Type B pancreatic cell (in vitro differentiated cells): ENCODE measurements at regions not wholly inside any gene's neighbourhood (a gene's known extent, or its start where the extent isn't known, plus 50 kb on each side); places are given as distances from the start of the nearest gene placed in this dataset.

Source experiments
- DNase-seq: peaks from one replicate; pipeline ENCODE4 v3.0.0; 2021; ENCODE audit warnings: mixed read lengths; ENCODE audit not compliant: unreplicated experiment; ENCODE audit errors: extremely low spot score
- H3K27ac Mint-ChIP-seq: 2 replicates; pipeline ENCODE4 v1.8.0; 2021; ENCODE audit warnings: mild to moderate bottlenecking, mixed read lengths
- H3K27me3 Mint-ChIP-seq: 2 replicates; pipeline ENCODE4 v1.8.0; 2021; ENCODE audit warnings: mixed read lengths
- H3K36me3 Mint-ChIP-seq: 2 replicates; pipeline ENCODE4 v1.8.0; 2021; ENCODE audit warnings: mixed read lengths
- H3K4me1 Mint-ChIP-seq: one replicate; pipeline ENCODE4 v1.8.0; 2021; ENCODE audit warnings: mixed read lengths; ENCODE audit not compliant: unreplicated experiment
- H3K4me3 Mint-ChIP-seq: 2 replicates; pipeline ENCODE4 v1.8.0; 2021; ENCODE audit warnings: mild to moderate bottlenecking, mixed read lengths
- H3K9me3 Mint-ChIP-seq: 2 replicates; pipeline ENCODE4 v1.8.0; 2021; ENCODE audit warnings: mixed read lengths
- CTCF ChIP-seq: fragments of 200-600 bp; sonication (generic); conservative IDR thresholded peaks from 2 replicates; pipeline ENCODE4 v1.5.0; 2021; ENCODE audit warnings: antibody characterized with exemption, mild to moderate bottlenecking

- Mint-ChIP-seq H3K36me3 (no peaks in the 10 kb centered on the region), H3K27me3 (peaks cover 6% of the 10 kb centered on the region), H3K4me1 (no peaks in the 10 kb centered on the region), H3K9me3 (no peaks in the 10 kb centered on the region), H3K27ac (no peak overlapping the region), H3K4me3 (no peak overlapping the region)
- no peak for TF ChIP-seq CTCF
- no peak for DNase-seq
These were observed 195.2 kb upstream of the CNR1 start for GRCh38 chr6:88361298-88361697.

GRCh38 chr6:88360203-88360797 lies 194.2 kb upstream of the CNR1 start:
- DNase-seq: no peak
- Mint-ChIP-seq H3K4me1 (no peaks in the 10 kb centered on the region), H3K27me3 (peaks cover 6% of the 10 kb centered on the region), H3K4me3 (no peak overlapping the region), H3K27ac (no peak overlapping the region), H3K36me3 (no peaks in the 10 kb centered on the region), H3K9me3 (no peaks in the 10 kb centered on the region)
- no peak for TF ChIP-seq CTCF

- no peak overlapping the region for H3K4me3 Mint-ChIP-seq
- no peaks in the 10 kb centered on the region for H3K4me1 Mint-ChIP-seq
- H3K27me3 Mint-ChIP-seq: peaks cover 6% of the 10 kb centered on the region
- no peak for TF ChIP-seq CTCF
- no peaks in the 10 kb centered on the region for H3K36me3 Mint-ChIP-seq
- no peaks in the 10 kb centered on the region for H3K9me3 Mint-ChIP-seq
- DNase-seq: no peak
- H3K27ac Mint-ChIP-seq: no peak overlapping the region
These were observed 193.5 kb upstream of the CNR1 start for GRCh38 chr6:88359530-88360202.

GRCh38 chr6:88358846-88359245 lies 192.7 kb upstream of the CNR1 start:
- Mint-ChIP-seq H3K27ac (no peak overlapping the region), H3K9me3 (no peaks in the 10 kb centered on the region), H3K4me1 (no peaks in the 10 kb centered on the region), H3K27me3 (peaks cover 6% of the 10 kb centered on the region), H3K4me3 (no peak overlapping the region), H3K36me3 (no peaks in the 10 kb centered on the region)
- TF ChIP-seq CTCF: no peak
- no peak for DNase-seq

GRCh38 chr6:88349511-88349910 lies 183.4 kb upstream of the CNR1 start:
- DNase-seq: no peak
- Mint-ChIP-seq H3K4me1 (no peaks in the 10 kb centered on the region), H3K36me3 (no peaks in the 10 kb centered on the region), H3K4me3 (no peak overlapping the region), H3K9me3 (no peaks in the 10 kb centered on the region), H3K27me3 (no peaks in the 10 kb centered on the region), H3K27ac (no peak overlapping the region)
- no peak for TF ChIP-seq CTCF
